Pancreas (tissue), 10 donors: ENCODE measurements at regions not wholly inside any gene's neighbourhood (a gene's known extent, or its start where the extent isn't known, plus 50 kb on each side); places are given as distances from the start of the nearest gene placed in this dataset.

Source experiments
- ATAC-seq, 4 donors: fragments of 200-7000 bp; cut with Tn5 transposase; one replicate each; pipeline versions ENCODE4 v1.8.0 to v1.9.1; 2020; ENCODE audit warnings: mild to moderate bottlenecking in 4 of 4, moderate library complexity in 4 of 4
- DNase-seq, 6 donors: peaks; one replicate each; pipeline ENCODE4 v3.0.0-alpha.2; 2020
- FAIRE-seq: peaks from 2 replicates; lab custom pipeline; 2012; peaks lifted over from hg19 to GRCh38; lab: Jason Lieb, UNC
- H3K27ac ChIP-seq, 4 donors: fragments of 200-600 bp; sonication (generic); 1 replicate in 3 of 4; 2 replicates in 1 of 4; pipeline versions ENCODE4 v1.5.0 to v1.8.0; 2020
- H3K27me3 ChIP-seq, 4 donors: fragments of 200-600 bp; one replicate each; pipeline ENCODE4 v1.8.0; 2021
- H3K36me3 ChIP-seq, 3 donors: fragments of 200-600 bp; sonication (generic) in 1 of 3; one replicate each; pipeline versions ENCODE4 v1.5.0 to v1.8.0; 2020 to 2021
- H3K4me1 ChIP-seq, 3 donors: fragments of 200-600 bp; one replicate each; pipeline ENCODE4 v1.8.0; 2021
- H3K4me3 ChIP-seq, 4 donors: fragments of 200-600 bp; sonication (generic) in 2 of 4; one replicate each; pipeline versions ENCODE4 v1.5.0 to v1.8.0; 2020 to 2021
- H3K9me3 ChIP-seq, 4 donors: fragments of 200-600 bp; one replicate each; pipeline ENCODE4 v1.8.0; 2021
- WGBS, 2 donors: extraction: QIAGEN DNeasy Blood & Tissue Kit; methylation state at CpG; one replicate each; pipeline ENCODE4 v1.1.7; 2013; 5-methylcytosine and 5-hydroxymethylcytosine counted together
- intact Hi-C, 3 donors: fragments of 100-400 bp; cut with DNase I; formaldehyde crosslinking; loops; one replicate each; pipeline versions ENCODE4 v1.11.1 to v1.14.2; 2022
- TF ChIP-seq, protein P1 (sequence below), 4 donors: fragments of 200-600 bp; sonication (generic) in 3 of 4; IDR thresholded peaks; one replicate each; pipeline versions ENCODE4 v1.5.0 to v1.8.0; 2021; ENCODE audit warnings: antibody characterized with exemption in 4 of 4
- donor health status: healthy with polysubstance abuse.
- donor health status: DM: no; HTN: no; CAD: no; lungs with moderate emphysema.
- donor health status: DM: no; HTN: no; CAD: no.
- donor health status: control.
- donor health status: control.
- donor health status: Bipolar disorder and iron deficiency.
- donor health status: DM: yes; HTN: yes; CAD: no.
- donor health status: DM: no; HTN: no; CAD: no.
- donor health status: DM: no; HTN: no; CAD: no.
- donor health status: DM: yes; HTN: yes; CAD: no.

DNA sequence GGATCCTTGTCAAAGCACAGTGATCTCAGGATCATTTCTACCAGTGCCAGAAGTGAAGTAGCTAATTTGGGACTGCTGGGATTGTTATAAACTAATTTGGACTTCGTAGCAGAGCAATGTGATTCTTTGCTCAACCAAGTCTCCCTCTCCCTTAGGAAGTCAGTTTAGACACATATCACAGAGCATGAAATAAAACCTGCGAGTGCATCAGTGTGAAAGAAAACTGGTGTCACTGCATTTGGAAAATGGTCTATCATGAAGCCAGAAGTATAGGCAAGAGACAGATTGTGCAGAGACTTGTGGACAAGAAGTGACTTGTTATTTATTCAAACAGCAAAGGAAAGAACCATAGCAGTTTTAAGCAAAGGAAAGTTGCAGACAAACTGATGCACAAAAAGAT, 560.5 kb upstream of the NRG3 start:
- no peaks in the 10 kb centered on the region for H3K36me3 ChIP-seq
- no peaks in the 10 kb centered on the region for H3K4me1 ChIP-seq
- intact Hi-C loops: no loop called here
- no peaks in the 10 kb centered on the region for H3K27me3 ChIP-seq
- TF ChIP-seq, protein P1, sequence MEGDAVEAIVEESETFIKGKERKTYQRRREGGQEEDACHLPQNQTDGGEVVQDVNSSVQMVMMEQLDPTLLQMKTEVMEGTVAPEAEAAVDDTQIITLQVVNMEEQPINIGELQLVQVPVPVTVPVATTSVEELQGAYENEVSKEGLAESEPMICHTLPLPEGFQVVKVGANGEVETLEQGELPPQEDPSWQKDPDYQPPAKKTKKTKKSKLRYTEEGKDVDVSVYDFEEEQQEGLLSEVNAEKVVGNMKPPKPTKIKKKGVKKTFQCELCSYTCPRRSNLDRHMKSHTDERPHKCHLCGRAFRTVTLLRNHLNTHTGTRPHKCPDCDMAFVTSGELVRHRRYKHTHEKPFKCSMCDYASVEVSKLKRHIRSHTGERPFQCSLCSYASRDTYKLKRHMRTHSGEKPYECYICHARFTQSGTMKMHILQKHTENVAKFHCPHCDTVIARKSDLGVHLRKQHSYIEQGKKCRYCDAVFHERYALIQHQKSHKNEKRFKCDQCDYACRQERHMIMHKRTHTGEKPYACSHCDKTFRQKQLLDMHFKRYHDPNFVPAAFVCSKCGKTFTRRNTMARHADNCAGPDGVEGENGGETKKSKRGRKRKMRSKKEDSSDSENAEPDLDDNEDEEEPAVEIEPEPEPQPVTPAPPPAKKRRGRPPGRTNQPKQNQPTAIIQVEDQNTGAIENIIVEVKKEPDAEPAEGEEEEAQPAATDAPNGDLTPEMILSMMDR (IDR thresholded peaks at IDR 0.05): no peak
- no peak overlapping the region for H3K4me3 ChIP-seq
- no peaks in the 10 kb centered on the region for H3K9me3 ChIP-seq
- WGBS, 2 donors: 38 to 64% methylated on average over 2 of the region's 2 CpGs
- DNase-seq (no peak), ATAC-seq (no peak), FAIRE-seq (no peak)
- H3K27ac ChIP-seq: no peak overlapping the region

DNA sequence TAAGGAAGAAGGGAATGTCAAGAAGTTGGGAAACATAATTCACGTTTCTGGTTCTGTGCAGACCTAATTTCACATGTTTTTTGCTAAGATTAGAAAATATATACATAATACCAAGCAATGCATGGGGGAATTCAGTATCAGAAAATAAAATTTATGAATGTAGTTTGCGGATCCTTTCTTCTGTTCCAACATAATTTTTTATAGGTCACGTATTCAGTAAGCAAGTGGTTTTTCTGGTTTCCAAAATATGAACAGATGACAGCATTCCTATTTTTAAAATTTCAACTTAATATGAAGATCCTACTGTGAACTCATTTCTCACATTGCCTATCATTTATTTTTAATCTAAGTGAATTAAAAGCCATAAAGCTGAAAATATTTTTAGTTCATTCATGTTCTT, 560.0 kb upstream of the NRG3 start:
- Histone ChIP-seq H3K27me3 (no peaks in the 10 kb centered on the region), H3K36me3 (no peaks in the 10 kb centered on the region), H3K9me3 (no peaks in the 10 kb centered on the region), H3K4me1 (no peaks in the 10 kb centered on the region), H3K4me3 (no peak overlapping the region), H3K27ac (no peak overlapping the region)
- FAIRE-seq (no peak), DNase-seq (no peak), ATAC-seq (no peak)
- intact Hi-C loops: no loop called here
- WGBS, 2 donors: 58 to 72% methylated on average over 3 of the region's 3 CpGs
- TF ChIP-seq, protein P1 (IDR thresholded peaks at IDR 0.05): no peak

DNA sequence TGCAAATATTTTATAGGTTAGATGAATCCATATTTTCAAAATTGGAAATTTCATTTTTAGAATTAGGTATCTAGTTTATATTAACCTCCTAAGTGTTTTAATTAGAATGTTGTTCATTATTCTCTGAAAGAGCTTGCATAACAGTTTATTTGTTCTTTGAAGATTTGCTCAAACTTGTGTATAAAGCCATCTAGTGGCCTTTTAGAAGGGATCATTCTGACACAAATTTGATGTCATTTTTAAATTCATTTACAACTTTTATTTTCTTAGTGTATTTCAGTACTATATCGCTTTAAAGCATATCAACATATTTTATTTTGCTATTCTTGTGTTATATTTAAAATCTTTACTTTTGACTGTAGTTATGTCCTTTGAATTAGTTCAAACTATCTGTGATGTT, 527.0 kb upstream of the NRG3 start:
- ATAC-seq: no peak
- intact Hi-C loops: no loop called here

DNA sequence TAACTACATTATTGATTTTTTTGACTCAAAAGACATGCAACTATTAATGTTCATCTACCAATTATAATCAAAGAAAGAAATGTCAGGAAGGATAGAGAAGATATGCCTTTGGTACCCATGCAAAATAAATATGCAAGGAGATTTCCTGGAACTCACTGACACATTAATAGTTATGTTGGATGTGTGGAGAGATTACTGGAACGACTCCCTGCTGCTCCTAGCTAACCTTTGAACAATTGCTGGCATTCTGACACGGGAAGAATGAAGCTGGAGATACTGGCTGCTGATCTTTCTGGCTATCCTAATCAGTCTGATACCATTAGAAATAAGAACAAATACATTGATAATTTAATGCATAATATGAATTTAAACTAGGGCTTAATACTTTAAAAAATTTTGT, 507.9 kb upstream of the NRG3 start:
- Histone ChIP-seq H3K27ac (no peak overlapping the region), H3K4me3 (no peak overlapping the region), H3K36me3 (no peaks in the 10 kb centered on the region), H3K9me3 (no peaks in the 10 kb centered on the region), H3K4me1 (no peaks in the 10 kb centered on the region), H3K27me3 (no peaks in the 10 kb centered on the region)
- intact Hi-C loops: no loop called here
- FAIRE-seq (no peak), DNase-seq (no peak), ATAC-seq (no peak)
- 0 to 2% methylated on average over 2 of the region's 2 CpGs for WGBS, 2 donors
- TF ChIP-seq, protein P1 (IDR thresholded peaks at IDR 0.05): no peak

More for the DNA sequence above, 527.0 kb upstream of the NRG3 start:
- TF ChIP-seq, protein P1 (IDR thresholded peaks at IDR 0.05): no peak
- no peaks in the 10 kb centered on the region for H3K27me3 ChIP-seq
- WGBS, 2 donors: 71 to 76% methylated on average over 1 of the region's 1 CpG
- no peaks in the 10 kb centered on the region for H3K36me3 ChIP-seq
- no peak overlapping the region for H3K27ac ChIP-seq
- FAIRE-seq (no peak), DNase-seq (no peak)
- H3K4me3 ChIP-seq: no peak overlapping the region
- H3K4me1 ChIP-seq: no peaks in the 10 kb centered on the region
- H3K9me3 ChIP-seq: no peaks in the 10 kb centered on the region

DNA sequence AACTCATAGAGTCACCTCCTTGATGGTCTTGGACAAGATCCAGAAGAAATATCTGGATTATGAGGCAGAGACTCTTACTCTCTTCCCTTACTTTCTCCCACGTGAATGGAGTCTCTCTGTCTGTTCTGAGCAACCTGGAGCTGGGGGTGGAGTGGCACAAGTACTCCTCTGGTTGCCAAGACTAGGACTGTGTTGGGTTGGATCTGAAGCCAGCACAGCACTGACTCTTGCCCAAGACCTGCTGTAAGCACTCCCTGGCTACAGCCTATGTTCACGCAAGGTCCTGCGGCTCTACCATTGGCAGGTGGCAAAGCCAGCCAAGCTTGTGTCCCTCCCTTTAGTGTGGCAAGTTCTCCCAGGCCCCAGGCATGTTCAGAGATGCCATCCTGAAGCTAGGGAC, 488.2 kb upstream of the NRG3 start:
- DNase-seq (peak in 1 of 6 donors; percentile 19), ATAC-seq (no peak), FAIRE-seq (no peak)
- H3K36me3 ChIP-seq: no peaks in the 10 kb centered on the region
- no peak overlapping the region for H3K4me3 ChIP-seq
- H3K9me3 ChIP-seq: no peaks in the 10 kb centered on the region
- H3K4me1 ChIP-seq: no peaks in the 10 kb centered on the region
- 69 to 76% methylated on average over 3 of the region's 3 CpGs for WGBS, 2 donors
- no peak overlapping the region for H3K27ac ChIP-seq
- intact Hi-C loops: no loop called here
- no peaks in the 10 kb centered on the region for H3K27me3 ChIP-seq
- TF ChIP-seq, protein P1 (IDR thresholded peaks at IDR 0.05): no peak
